ENCODE measurements at regions not wholly inside any gene's neighbourhood (a gene's known extent, or its start where the extent isn't known, plus 50 kb on each side); places are given as distances from the start of the nearest gene placed in this dataset.

DNA sequence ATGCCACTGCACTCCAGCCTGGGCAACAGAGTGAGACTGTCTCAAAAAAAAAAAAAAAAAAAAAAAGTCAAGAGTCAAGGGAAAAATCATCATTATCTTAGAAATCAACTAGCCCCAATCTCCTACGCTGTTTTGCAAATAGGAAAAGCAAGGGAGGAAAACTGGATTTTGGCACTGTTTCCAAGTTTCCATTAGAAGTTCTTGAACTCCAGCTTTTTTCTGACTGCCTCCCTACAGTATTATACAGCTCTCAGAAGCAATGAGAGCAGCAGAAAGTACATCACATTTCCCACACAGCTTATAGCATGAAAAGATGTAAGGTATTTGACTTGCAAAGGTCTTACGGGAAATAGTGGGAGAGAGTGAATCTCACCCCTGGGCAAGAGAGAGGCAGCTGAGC, 127.8 kb downstream of the OSR1 start:
- TF ChIP-seq, protein P1, sequence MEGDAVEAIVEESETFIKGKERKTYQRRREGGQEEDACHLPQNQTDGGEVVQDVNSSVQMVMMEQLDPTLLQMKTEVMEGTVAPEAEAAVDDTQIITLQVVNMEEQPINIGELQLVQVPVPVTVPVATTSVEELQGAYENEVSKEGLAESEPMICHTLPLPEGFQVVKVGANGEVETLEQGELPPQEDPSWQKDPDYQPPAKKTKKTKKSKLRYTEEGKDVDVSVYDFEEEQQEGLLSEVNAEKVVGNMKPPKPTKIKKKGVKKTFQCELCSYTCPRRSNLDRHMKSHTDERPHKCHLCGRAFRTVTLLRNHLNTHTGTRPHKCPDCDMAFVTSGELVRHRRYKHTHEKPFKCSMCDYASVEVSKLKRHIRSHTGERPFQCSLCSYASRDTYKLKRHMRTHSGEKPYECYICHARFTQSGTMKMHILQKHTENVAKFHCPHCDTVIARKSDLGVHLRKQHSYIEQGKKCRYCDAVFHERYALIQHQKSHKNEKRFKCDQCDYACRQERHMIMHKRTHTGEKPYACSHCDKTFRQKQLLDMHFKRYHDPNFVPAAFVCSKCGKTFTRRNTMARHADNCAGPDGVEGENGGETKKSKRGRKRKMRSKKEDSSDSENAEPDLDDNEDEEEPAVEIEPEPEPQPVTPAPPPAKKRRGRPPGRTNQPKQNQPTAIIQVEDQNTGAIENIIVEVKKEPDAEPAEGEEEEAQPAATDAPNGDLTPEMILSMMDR (conservative IDR thresholded peaks at IDR 0.05), result no peak
- TF ChIP-seq ZFX (IDR thresholded peaks at IDR 0.05), result no peak
